Right renal cortex interstitium (tissue), 3 donors: ENCODE measurements at regions not wholly inside any gene's neighbourhood (a gene's known extent, or its start where the extent isn't known, plus 50 kb on each side); places are given as distances from the start of the nearest gene placed in this dataset.
"Not testable (repeated sequence)": the region's sequence is repeated elsewhere in the genome, so short reads cannot be mapped to it uniquely, and the experiment has no call there.

Experiments
- DNase-seq, 3 donors: peaks; one replicate each; pipeline ENCODE4 v3.0.0-alpha.2; 2013; ENCODE audit warnings: low read depth in 3 of 3, low spot score in 2 of 3

DNA sequence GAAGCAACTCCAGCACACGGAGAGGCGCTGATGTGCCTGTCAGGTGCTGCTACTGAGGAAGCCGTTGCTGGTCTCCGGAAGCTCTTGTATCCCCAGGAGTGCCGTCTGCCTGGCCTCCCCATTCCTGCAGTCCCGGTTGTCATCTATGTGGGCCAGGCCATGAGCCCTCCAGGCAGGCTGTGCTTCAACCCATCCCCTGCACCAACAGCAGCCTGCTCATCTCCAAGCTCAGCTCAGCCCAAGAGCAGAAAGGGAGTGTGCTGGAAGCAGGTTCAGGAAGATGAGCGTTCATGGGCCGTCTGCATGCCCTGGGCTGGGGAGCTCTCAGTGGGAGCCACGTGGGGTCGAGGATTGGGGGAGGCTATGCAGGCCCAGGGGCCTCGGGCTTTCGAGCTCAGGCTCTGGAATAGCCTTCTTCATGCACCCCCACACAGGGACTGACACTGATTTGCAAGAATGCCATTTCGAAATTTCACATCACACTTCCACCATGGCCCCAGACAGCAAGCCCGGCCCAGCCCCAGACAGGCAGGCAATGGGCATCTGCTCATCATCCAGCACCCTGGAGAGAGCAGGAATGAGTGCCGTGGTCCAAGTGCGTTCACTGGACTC, 164.5 kb downstream of the KIF26A start:
- DNase-seq: no peak

DNA sequence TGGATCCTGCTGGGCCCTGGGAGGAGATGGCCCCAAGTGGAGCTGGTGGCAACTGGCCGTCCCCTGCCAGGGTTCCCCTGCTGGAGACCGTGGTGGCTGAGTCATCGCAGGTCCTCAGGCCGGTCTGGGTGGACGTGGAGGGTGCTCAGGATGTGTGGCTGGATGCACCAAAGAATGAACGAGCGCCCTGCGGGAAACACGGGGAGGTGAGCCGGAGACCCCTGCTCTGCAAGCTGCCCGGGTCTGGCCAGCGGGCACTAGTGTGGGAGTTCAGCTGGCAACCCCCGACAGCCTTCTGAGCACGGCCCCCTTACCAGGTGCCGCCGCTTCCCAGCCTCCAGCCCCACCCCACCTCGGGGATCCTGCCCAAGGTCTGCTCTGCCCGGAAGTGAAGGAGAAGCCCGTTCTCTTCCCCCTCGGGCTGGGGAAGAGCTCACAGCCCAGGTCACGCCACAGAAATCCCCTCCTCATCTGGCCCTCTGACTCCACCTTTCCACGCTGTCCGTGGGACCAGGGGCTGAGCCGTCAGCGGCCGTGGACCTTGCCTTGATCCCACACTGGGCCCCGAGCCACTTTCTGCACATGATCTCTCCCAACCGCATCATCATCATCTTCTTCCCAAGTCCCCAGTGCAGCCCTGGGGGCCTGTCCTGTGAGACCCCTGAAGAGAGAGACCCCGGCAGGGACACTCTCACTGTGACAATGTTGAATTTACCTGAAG, 165.5 kb downstream of the KIF26A start:
- no peak for DNase-seq

DNA sequence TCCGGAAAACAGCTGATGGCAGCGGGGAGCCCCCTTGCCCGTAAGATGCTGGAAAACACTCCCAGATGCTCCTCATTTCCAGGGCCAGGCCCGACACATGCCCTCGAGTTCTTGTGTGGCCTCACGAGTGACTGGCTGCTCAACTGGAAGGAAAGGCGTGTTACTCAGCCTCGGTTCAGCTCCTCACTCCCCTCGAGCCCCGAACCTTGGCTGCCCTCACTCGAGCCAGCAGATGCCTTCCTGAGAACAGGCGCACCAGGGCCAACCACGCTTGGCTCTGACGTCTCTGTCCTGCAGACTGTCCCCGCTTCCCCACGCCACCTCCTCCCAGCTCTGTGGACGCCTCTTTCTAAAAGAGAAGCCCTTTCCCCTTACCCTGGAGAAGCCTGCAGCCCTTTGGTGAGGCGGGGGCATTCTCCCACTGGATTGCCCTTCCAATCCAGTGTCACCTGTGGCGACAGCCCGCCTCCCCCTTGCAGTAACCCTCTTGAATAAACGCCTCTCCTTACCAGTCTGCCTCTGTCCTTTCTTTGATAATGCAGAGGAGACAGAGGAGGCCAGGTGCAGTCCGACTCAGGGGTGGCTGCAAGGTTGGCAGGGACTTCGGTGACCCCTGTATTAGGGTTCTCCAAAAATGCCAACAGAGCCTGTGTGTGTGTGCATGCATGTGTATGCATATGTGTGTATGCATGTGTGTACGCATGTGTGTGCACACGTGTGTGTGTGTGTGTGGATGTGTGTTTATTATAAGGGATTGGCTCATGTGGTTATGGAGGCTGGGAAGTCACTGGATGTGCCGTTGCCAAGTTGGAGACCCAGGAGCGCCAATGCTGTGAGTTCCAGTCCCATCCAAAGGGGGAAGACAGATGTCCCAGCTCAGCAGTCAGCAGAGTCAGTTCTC, 166.3 kb downstream of the KIF26A start:
- no peak for DNase-seq

DNA sequence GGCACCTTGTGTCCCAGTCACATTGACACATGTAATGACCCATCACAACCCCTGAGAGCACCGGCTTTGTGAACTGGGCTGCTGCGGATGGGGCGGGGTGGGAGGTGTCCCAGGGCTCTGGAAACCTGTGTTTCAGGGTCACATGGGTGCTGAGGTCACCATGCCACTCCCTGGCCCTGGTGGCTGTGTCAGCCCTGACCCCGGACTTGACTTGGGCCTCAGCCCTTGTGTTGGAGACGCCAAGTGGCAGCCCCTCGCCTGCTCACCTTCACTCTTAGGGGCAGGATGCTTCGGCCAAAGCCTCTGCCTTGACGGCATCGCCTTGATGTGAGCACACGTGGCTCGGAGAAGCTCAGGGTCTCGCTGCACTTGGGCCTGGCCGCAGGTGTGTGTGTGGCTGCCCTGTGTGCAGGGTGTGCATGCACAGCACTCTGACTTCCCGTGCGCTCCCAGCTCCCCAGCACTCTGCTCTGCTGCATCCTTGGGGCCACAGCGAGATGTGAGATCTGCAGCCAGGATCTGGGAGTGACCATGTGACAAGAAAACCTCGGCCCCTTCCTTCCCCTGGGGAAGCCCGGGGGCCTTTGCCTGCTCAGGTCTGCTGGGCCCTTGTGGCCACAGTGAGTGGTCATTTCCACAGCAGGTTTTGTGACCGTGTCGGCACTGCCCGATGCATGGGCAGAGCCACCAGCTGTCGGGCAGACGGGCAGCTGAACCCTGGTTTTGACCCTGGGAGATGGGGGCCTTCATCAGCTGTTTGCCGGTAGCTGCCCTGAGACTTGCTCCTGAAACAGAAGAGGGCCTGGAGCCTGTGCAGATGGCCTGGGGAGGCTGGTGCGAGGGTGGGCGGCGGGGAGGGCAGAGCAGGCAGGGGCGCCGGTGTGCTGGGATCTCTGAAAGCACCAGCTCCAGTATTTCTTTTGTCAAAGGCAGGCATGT, 167.4 kb downstream of the KIF26A start:
- no peak for DNase-seq

DNA sequence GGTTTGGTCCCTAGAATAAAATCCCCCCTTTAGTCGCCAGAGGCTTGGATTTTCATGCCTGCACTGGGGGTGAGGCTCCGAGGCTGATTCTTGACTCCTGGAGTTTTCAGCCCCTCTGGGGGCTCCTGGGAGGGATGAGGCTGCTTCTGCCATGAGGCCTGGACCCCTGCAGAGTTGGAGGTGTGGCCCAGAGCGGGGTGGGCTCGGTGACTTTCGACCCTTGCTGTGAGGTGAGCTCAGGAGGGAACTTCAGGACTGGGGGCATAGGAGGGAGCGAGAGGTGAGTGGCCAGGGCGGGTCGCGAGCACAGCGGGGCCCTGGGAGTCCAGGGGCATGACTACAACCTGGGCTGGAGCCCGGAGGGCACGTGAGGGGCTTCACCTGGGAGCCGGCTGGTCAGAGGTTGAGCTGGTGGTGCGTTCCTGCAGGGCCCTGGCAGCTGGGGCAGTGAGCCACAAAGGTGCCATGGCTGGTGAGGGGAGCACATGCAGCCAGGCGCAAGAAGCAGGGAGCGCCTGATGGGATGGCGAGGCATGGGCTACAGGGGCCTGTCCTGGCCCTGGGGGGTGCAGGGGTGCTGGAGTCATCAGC, 168.2 kb downstream of the KIF26A start:
- DNase-seq: no peak

DNA sequence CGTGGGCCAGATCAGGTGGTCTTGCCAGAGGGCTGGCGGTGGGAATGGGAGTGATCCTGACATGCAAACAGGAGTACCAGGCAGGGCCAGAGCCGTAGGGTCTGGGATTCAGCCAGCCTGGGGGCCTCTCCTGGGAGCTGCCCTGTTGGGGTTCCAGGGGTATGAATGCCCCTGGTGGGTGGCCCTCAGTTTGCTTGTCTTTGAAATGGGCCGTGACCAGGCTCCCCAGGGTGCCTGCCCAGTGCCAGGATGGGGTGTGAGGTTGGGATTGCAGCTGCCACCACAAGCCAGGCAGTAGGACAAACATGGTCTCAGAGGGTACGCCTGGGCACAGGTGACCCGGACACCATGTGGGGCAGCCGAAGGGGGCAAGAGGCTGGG, 168.8 kb downstream of the KIF26A start:
- DNase-seq: no peak

DNA sequence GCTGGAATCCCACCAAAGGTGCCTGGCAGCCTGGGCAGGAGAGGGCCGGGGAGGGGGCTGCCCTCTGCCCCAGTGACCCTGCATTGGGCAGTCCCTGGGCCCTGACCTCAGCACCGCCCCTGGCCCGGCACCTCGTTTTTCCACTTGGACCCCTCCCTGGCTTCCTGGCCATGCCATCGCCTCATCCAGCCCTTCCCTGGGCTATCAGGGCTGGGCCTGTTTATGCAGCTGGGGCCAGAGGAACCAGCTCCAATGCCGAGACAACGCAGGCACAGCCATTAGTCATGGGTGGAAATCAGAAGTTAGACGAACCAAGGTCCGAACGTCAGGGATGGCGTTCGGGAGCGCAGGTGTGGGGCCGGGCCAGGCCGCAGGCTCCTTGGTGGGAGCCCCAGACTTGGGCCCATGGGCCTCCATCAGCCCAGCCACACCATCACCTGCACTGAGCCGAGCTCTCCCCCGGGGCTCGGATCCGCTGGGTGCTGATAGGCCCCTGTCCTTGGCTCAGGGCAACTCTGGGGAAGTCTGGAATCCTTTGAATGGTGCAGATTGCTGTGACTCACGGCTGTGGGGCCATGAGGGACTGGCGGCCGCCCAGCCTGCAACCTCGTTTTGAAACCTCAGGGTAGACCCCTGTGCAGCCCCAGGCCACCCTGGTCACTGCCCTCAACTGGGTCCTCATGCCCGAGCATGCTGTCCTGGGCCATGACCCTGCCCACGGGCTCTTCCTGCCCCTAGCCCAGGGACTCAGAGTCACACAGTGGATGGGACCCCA, 169.4 kb downstream of the KIF26A start:
- DNase-seq: no peak

DNA sequence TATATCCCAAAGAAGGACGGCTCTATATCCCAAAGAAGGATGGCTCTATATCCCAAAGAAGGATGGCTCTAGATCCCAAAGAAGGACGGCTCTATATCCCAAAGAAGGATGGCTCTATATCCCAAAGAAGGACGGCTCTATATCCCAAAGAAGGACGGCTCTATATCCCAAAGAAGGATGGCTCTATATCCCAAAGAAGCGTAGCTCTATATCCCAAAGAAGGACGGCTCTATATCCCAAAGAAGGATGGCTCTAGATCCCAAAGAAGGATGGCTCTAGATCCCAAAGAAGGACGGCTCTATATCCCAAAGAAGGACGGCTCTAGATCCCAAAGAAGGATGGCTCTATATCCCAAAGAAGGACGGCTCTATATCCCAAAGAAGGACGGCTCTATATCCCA, 170.1 kb downstream of the KIF26A start:
- DNase-seq: not testable (repeated sequence)

DNA sequence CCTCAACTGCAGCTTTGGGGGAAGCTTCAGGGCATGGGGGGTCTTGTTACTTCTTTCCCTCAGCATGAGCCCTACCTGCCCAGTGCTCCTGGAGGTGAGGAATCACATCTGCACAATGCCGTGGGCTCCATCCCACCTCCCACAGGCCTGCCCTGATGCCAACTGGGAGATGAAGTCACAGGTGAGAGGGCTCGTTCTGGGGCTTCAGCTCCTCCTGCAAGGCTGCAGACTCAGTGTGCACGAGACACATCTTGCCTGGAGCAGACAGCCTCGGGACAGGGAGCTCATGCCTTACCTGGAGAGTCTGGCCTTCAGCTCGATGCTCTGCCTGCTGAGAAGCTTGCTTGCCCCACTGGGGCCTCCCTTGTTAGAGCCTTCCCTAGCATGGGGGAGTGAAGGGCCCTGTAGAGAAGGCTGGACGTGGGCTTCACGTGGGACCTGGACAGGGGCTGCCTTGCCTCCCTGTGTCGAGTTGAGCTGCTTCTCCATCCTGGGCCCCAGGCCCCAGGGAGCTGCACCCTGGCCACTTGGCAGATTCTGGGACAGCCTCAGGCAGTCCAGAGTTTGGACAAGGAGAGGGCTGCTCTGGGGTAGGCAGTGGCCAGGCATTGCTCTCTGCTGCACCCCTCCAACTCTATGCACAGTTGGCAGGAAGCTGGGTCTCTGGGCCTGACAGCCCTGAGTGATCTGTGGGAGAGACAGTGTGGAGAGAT, 171.4 kb downstream of the KIF26A start:
- DNase-seq: no peak

DNA sequence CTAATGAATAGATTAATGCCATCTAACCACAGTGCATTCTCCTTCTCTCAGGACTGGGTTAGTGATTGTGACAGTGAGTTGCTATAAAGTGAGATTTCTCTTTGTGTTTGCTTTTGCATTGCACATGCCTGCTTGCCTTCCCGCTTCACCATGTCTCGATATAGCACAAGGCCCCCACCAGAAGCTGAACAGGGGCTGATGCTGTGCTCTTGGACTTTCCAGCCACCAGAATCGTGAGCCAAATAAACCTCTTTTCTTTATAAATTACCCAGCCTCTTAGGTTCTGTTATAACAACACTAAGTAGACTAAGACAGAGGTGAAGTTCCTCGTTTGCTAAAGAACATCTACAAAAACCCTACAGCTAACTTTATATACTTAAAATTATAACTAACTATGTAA, 173.0 kb downstream of the KIF26A start:
- no peak for DNase-seq

DNA sequence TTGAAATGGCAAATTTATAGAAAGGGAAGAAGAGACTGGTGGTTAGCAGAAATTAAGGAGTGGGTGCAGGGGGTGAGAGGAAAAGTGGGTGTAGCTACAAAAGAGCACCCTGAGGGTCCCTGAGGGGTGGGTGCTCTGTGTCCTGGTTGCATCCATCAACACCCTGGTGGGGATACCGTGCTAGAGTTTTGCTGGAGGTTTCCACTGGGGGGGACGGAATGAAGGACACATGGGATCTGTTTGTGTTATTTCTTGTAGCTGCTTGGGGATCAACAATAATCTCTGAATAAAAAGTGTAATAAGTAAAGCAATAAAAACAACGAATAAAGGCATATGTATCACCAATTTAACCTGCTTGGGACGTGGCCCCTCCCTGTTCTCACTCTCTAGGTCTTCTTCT, 175.3 kb downstream of the KIF26A start:
- DNase-seq: no peak

DNA sequence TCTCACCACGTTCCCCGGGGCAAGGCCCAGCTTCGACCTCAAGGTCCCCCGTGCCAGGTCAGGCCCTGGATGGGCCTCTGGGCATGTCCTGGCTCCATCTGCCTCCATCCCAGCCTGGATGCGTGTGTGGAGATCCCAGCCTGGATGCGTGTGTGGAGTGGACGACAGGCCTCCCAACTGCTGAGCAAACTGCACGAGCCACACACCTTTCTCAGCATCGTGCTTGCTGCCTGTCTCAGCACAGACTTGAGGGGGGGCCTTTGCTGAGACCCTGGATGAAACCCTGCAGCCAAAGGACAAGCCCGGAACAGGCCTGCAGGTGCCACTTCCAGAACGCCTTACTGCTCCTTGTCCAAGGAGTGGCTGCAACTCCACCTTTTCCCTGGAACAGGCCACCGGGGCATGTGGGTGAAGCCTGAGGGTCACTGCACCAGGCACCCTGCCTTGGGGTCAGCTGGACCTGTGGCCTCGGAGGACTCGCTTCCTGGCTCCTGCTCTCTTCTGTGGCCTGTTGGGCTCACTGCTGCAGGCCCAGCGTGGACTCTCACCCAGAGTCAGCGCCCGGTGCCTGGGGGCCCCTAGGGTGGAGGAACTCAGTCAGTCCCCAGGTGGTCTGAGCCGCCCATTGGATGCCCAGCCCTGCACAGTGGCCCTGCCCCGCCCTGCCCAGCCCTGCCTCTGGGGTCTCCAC, 176.0 kb downstream of the KIF26A start:
- DNase-seq: no peak

DNA sequence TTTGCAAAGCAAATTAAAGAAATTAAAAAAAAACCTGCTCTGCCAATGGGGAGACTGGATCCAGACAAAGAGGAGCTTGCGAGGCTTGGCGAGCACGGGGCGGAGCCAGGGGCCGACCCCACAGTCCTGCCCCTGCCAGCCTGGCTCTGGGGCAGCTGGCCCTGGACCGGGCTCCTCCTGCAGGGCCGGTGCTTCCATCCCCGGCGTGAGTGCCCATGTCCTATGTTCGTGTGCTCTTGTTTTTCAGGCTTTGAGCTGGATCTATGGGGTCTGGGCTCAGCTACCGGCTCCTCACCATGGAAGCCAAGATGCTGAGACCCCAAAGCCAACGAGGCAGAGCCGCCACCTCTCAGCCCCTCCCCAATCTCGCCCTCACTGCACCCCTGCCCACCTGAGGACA, 176.8 kb downstream of the KIF26A start:
- no peak for DNase-seq

DNA sequence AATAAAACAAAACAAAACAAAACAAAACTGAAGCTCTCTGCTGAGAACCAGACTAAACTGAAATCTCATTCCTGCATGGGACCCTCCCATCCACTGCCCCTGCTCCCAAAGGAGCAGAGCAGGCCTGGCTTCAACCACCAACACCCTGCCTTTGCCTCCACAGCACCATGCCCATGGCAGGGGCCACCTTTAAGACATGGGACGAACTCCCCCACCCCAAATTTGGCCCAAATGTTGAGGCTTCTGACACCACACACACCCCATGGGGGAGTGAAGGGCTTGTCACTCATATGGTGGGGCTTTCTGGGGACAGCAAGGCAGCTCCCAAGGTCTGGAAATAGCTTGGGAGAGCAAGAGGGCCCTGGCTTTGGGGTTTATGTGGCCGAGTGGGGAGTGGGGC, 177.2 kb downstream of the KIF26A start:
- no peak for DNase-seq

DNA sequence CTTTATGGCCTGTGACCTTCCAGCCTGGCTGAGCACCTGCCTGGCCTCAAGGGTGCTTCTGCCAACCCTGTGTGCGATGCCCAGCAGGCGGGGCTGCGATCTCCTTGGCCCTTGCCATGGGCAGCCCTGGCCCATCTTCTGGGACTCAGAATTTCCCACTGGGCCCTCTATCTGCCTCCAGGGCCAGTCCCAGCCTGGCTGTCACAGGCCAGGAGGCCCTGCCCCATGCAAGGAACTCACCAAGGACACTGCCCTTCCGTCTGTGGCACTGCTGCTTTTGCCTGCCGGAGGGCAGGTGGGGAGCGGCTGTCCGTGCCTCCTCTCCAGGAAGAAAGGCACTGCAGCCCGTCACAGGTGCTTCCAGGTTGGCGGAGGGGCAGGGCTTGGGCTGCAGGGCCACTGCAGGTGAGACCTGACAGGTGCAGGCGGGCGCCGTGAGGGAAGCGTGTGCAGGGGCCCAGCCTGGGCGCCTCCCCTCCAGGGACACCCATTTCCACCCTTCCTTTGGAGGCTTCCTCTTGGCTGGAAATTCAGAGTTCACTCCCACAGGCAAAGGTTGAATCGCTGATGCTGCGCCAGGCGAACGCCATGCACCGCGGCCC, 177.8 kb downstream of the KIF26A start:
- DNase-seq: no peak

DNA sequence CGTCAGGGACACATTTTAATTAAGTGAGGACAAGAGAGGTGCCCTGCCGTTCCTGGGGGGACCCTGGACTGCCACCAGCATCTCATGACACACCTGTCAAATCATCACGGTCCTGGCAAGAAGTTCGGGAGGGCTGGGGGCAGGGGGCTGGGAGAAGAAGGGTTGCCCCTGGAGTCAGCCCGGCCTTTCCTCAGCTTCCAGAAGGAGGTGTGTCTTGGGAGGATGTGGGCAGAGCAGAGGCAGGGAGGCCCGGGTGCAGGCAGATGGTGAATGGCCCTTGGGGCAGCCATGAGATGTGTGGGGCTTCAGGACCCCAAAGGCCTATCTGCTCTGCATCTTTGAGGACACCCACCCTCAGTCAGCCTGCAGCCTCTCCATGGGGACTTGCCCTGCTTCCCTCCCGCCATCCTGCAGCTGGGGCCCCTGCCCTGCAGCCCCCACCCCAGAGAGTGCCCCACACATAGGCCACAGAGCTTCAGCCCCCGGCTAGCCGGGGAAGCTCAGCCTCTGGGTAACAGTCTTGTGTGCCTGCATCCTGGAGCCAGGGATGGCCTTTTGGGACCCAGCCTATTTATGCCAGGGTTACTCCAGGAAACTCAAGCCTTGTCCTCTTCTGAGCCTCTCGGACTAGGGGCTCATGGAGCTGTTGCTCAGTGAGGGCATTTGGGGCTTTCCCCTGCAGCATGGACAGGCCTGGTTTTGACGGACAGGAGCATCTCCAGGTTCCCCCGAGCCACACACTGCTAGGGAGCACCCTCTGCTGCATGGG, 178.5 kb downstream of the KIF26A start:
- DNase-seq: no peak

DNA sequence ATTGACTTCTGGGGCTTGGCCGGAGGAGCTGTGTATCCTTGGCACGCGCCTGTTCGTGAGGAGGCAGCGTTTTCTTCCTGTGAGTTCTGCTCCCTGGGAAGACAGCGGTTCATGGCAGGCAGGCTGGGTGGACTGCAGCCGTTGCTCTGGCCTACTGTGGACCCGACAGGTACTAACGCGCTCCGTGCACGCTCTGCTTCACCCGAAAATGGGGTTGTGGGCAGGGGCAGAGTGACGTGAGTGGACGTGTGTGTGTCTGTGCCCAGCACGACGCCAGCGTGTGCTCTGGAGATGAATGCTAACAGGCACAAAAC, 179.1 kb downstream of the KIF26A start:
- DNase-seq: no peak
